Lower leg skin (tissue), 3 donors: ENCODE measurements at regions not wholly inside any gene's neighbourhood (a gene's known extent, or its start where the extent isn't known, plus 50 kb on each side); places are given as distances from the start of the nearest gene placed in this dataset.

ENCODE experiments used
- POLR2A ChIP-seq, 2 donors: fragments of 450-650 bp; IDR thresholded peaks; one replicate each; pipeline ENCODE4 v1.6.1; 2016 to 2017; ENCODE audit warnings: antibody characterized with exemption in 2 of 2, mild to moderate bottlenecking in 1 of 2, moderate library complexity in 1 of 2
- TF ChIP-seq, protein P1 (sequence below), 3 donors: fragments of 450-650 bp; IDR thresholded peaks; one replicate each; pipeline ENCODE4 v1.5.1; 2016; ENCODE audit warnings: antibody characterized with exemption in 3 of 3, mild to moderate bottlenecking in 3 of 3, moderate library complexity in 2 of 3

DNA sequence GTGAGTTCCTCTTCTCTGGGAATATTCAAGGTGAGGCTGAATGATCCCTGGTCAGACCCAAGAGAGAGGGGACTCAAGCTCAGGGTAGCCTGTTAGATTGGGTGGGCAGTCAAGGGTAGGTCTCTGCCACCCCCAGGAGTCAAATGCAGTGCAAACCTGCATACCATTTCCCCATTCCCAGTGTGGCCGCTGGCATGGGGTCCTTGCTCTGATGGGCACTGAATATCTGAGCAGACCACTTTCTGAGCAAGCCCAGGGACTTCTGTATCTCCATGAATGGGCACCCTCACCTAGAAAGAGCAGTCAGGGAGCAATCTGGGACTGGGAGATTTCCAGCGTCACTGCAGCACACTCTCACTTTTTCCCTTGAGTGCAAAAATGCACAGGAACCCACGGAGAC, 573.7 kb downstream of the BCL11B start:
- TF ChIP-seq, protein P1, sequence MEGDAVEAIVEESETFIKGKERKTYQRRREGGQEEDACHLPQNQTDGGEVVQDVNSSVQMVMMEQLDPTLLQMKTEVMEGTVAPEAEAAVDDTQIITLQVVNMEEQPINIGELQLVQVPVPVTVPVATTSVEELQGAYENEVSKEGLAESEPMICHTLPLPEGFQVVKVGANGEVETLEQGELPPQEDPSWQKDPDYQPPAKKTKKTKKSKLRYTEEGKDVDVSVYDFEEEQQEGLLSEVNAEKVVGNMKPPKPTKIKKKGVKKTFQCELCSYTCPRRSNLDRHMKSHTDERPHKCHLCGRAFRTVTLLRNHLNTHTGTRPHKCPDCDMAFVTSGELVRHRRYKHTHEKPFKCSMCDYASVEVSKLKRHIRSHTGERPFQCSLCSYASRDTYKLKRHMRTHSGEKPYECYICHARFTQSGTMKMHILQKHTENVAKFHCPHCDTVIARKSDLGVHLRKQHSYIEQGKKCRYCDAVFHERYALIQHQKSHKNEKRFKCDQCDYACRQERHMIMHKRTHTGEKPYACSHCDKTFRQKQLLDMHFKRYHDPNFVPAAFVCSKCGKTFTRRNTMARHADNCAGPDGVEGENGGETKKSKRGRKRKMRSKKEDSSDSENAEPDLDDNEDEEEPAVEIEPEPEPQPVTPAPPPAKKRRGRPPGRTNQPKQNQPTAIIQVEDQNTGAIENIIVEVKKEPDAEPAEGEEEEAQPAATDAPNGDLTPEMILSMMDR (IDR thresholded peaks at IDR 0.05), result no peak
- no peak for TF ChIP-seq POLR2A (IDR thresholded peaks at IDR 0.05)
